K562 (cell line): ENCODE measurements at regions not wholly inside any gene's neighbourhood (a gene's known extent, or its start where the extent isn't known, plus 50 kb on each side); places are given as distances from the start of the nearest gene placed in this dataset.
"Not testable (repeated sequence)": the region's sequence is repeated elsewhere in the genome, so short reads cannot be mapped to it uniquely, and the experiment has no call there.

Source experiments
- MAX ChIP-seq: sonication (generic); formaldehyde crosslinking; IDR thresholded peaks from 2 replicates; pipeline ENCODE4 v1.9.0; 2022; ENCODE audit warnings: mild to moderate bottlenecking, missing genetic modification reagents
- RB1 ChIP-seq: fragments of 450-650 bp; IDR thresholded peaks from 2 replicates; pipeline ENCODE4 v1.6.1; 2017; ENCODE audit warnings: low read depth, mild to moderate bottlenecking
- SMAD4 ChIP-seq: fragments of 250-450 bp; sonication (Bioruptor Pico); conservative IDR thresholded peaks from 2 replicates; pipeline ENCODE4 v1.8.0; 2021; ENCODE audit warnings: inconsistent platforms, mild to moderate bottlenecking, moderate library complexity
- TCF7 ChIP-seq: sonication (generic); IDR thresholded peaks from 2 replicates; pipeline ENCODE4 v1.6.1; 2016; ENCODE audit warnings: antibody characterized with exemption, borderline replicate concordance
- ZBTB33 ChIP-seq: sonication (generic); formaldehyde crosslinking; IDR thresholded peaks from 2 replicates; pipeline ENCODE4 v1.8.1; 2023; ENCODE audit warnings: mild to moderate bottlenecking, missing genetic modification reagents
- ZNF121 ChIP-seq: sonication (generic); formaldehyde crosslinking; conservative IDR thresholded peaks from 2 replicates; pipeline ENCODE4 v1.8.0; 2022; ENCODE audit warnings: missing genetic modification reagents
- ZNF449 ChIP-seq: fragments of 250-450 bp; sonication (Bioruptor Pico); IDR thresholded peaks from 2 replicates; pipeline ENCODE4 v1.8.0; 2022; ENCODE audit warnings: moderate library complexity, mild to moderate bottlenecking, inconsistent platforms

GRCh38 chr15:22272286-22273160 is 186.2 kb upstream of the GOLGA6L22 start:
- not testable (repeated sequence) for TF ChIP-seq ZNF121; ZNF449 (CRISPR knock-in tag); SMAD4 (CRISPR knock-in tag); MAX (CRISPR knock-in tag); ZBTB33 (CRISPR knock-in tag); TCF7; RB1
